ENCODE measurements at regions not wholly inside any gene's neighbourhood (a gene's known extent, or its start where the extent isn't known, plus 50 kb on each side); places are given as distances from the start of the nearest gene placed in this dataset.

GRCh38 chr9:99731950-99732349, 89.7 kb upstream of the NR4A3 start:
- no peak for TF ChIP-seq CTCF (IDR thresholded peaks at IDR 0.05; ENCODE audit: control extremely low read depth, extremely low read depth)
- Histone ChIP-seq H3K9me3 (ENCODE audit: control insufficient read depth in 4 of 4, insufficient read depth in 3 of 4, low read length in 3 of 4) (no peaks in the 10 kb centered on the region), H3K4me1 (ENCODE audit: control insufficient read depth in 5 of 5, insufficient read depth in 5 of 5, low read length in 5 of 5) (peaks cover 0 to 6% (median 4%) of the 10 kb centered on the region in 5 donors), H3K36me3 (ENCODE audit: control insufficient read depth in 4 of 4, insufficient read depth in 4 of 4, low read length in 4 of 4) (no peaks in the 10 kb centered on the region), H3K9ac (ENCODE audit: insufficient read depth in 1 of 2, low read length in 2 of 2) (no peak overlapping the region), H3K4me3 (no peak overlapping the region), H3K27me3 (ENCODE audit: control insufficient read depth in 3 of 3, insufficient read depth in 3 of 3, low read length in 2 of 3) (no peaks in the 10 kb centered on the region), H3K27ac (ENCODE audit: low read depth in 1 of 2, low read length in 1 of 2) (peak overlapping the region in 1 of 2 donors; percentile 33)
- WGBS, 2 donors = 85 to 92% methylated on average over 2 of the region's 2 CpGs
- no peak for ATAC-seq (ENCODE audit: insufficient read depth, low FRiP score)
- DNase-seq = no peak

- H3K4me3 ChIP-seq = no peak overlapping the region
Measured at GRCh38 chr9:99732715-99733114, 89.0 kb upstream of the NR4A3 start.

GRCh38 chr9:99735041-99735440, 86.6 kb upstream of the NR4A3 start:
- TF ChIP-seq CTCF (IDR thresholded peaks at IDR 0.05; ENCODE audit: control extremely low read depth, extremely low read depth) = no peak
- H3K9me3 ChIP-seq (ENCODE audit: control insufficient read depth in 4 of 4, insufficient read depth in 3 of 4, low read length in 3 of 4) = no peaks in the 10 kb centered on the region
- ATAC-seq (ENCODE audit: insufficient read depth, low FRiP score) (no peak), DNase-seq (no peak)
- no peak overlapping the region for H3K4me3 ChIP-seq
- H3K27ac ChIP-seq (ENCODE audit: low read depth in 1 of 2, low read length in 1 of 2) = no peak overlapping the region
- no peaks in the 10 kb centered on the region for H3K36me3 ChIP-seq (ENCODE audit: control insufficient read depth in 4 of 4, insufficient read depth in 4 of 4, low read length in 4 of 4)
- H3K9ac ChIP-seq (ENCODE audit: insufficient read depth in 1 of 2, low read length in 2 of 2) = no peak overlapping the region
- peaks cover 0 to 5% (median 4%) of the 10 kb centered on the region in 5 donors for H3K4me1 ChIP-seq (ENCODE audit: control insufficient read depth in 5 of 5, insufficient read depth in 5 of 5, low read length in 5 of 5)
- H3K27me3 ChIP-seq (ENCODE audit: control insufficient read depth in 3 of 3, insufficient read depth in 3 of 3, low read length in 2 of 3) = no peaks in the 10 kb centered on the region
- 95 to 96% methylated on average over 2 of the region's 2 CpGs for WGBS, 2 donors

More at GRCh38 chr9:99732715-99733114, 89.0 kb upstream of the NR4A3 start:
- no peaks in the 10 kb centered on the region for H3K9me3 ChIP-seq (ENCODE audit: control insufficient read depth in 4 of 4, insufficient read depth in 3 of 4, low read length in 3 of 4)
- no peak for ATAC-seq (ENCODE audit: insufficient read depth, low FRiP score)
- peak in 2 of 3 donors; percentile 2 to 47 for DNase-seq
- no peaks in the 10 kb centered on the region for H3K27me3 ChIP-seq (ENCODE audit: control insufficient read depth in 3 of 3, insufficient read depth in 3 of 3, low read length in 2 of 3)
- no peak for TF ChIP-seq CTCF (IDR thresholded peaks at IDR 0.05; ENCODE audit: control extremely low read depth, extremely low read depth)
- H3K4me1 ChIP-seq (ENCODE audit: control insufficient read depth in 5 of 5, insufficient read depth in 5 of 5, low read length in 5 of 5) = peaks cover 0 to 5% (median 4%) of the 10 kb centered on the region in 5 donors
- no peak overlapping the region for H3K27ac ChIP-seq (ENCODE audit: low read depth in 1 of 2, low read length in 1 of 2)
- H3K9ac ChIP-seq (ENCODE audit: insufficient read depth in 1 of 2, low read length in 2 of 2) = no peak overlapping the region
- H3K36me3 ChIP-seq (ENCODE audit: control insufficient read depth in 4 of 4, insufficient read depth in 4 of 4, low read length in 4 of 4) = no peaks in the 10 kb centered on the region
- WGBS, 2 donors = 16 to 29% methylated on average over 5 of the region's 5 CpGs

GRCh38 chr9:99736291-99736690, 85.4 kb upstream of the NR4A3 start:
- TF ChIP-seq CTCF (IDR thresholded peaks at IDR 0.05; ENCODE audit: control extremely low read depth, extremely low read depth) = no peak
- ATAC-seq (ENCODE audit: insufficient read depth, low FRiP score) (no peak), DNase-seq (no peak)
- H3K9me3 ChIP-seq (ENCODE audit: control insufficient read depth in 4 of 4, insufficient read depth in 3 of 4, low read length in 3 of 4) = no peaks in the 10 kb centered on the region
- no peaks in the 10 kb centered on the region for H3K36me3 ChIP-seq (ENCODE audit: control insufficient read depth in 4 of 4, insufficient read depth in 4 of 4, low read length in 4 of 4)
- H3K9ac ChIP-seq (ENCODE audit: insufficient read depth in 1 of 2, low read length in 2 of 2) = no peak overlapping the region
- no peak overlapping the region for H3K4me3 ChIP-seq
- H3K27me3 ChIP-seq (ENCODE audit: control insufficient read depth in 3 of 3, insufficient read depth in 3 of 3, low read length in 2 of 3) = no peaks in the 10 kb centered on the region
- H3K4me1 ChIP-seq (ENCODE audit: control insufficient read depth in 5 of 5, insufficient read depth in 5 of 5, low read length in 5 of 5) = peaks cover 0 to 5% (median 0%) of the 10 kb centered on the region in 5 donors
- H3K27ac ChIP-seq (ENCODE audit: low read depth in 1 of 2, low read length in 1 of 2) = no peak overlapping the region
- WGBS, 2 donors = 81 to 90% methylated on average over 3 of the region's 3 CpGs
